Parathyroid adenoma (tissue), 2 donors: ENCODE measurements at regions not wholly inside any gene's neighbourhood (a gene's known extent, or its start where the extent isn't known, plus 50 kb on each side); places are given as distances from the start of the nearest gene placed in this dataset.

Experiments used
- H2AFZ ChIP-seq: fragments of 300-600 bp; sonication (generic); one replicate; pipeline ENCODE4 v1.7.0; 2017; ENCODE audit warnings: antibody characterized with exemption, mild to moderate bottlenecking
- H3K27ac ChIP-seq: fragments of 300-600 bp; sonication (generic); one replicate; pipeline ENCODE4 v1.7.0; 2017
- H3K27me3 ChIP-seq: fragments of 300-600 bp; sonication (generic); one replicate; pipeline ENCODE4 v1.7.0; 2017; ENCODE audit warnings: low read length; ENCODE audit not compliant: control insufficient read depth, insufficient read depth
- H3K36me3 ChIP-seq: fragments of 300-600 bp; sonication (generic); one replicate; pipeline ENCODE4 v1.7.0; 2017; ENCODE audit warnings: low read length; ENCODE audit not compliant: control insufficient read depth, insufficient read depth
- H3K4me1 ChIP-seq: fragments of 300-600 bp; sonication (generic); one replicate; pipeline ENCODE4 v1.7.0; 2017; ENCODE audit warnings: control low read depth
- H3K4me2 ChIP-seq: fragments of 300-600 bp; sonication (generic); one replicate; pipeline ENCODE4 v1.7.0; 2017; ENCODE audit warnings: low read length
- H3K4me3 ChIP-seq: fragments of 300-600 bp; sonication (generic); one replicate; pipeline ENCODE4 v1.7.0; 2017; ENCODE audit warnings: low read depth, low read length
- H3K79me2 ChIP-seq: fragments of 300-600 bp; sonication (generic); one replicate; pipeline ENCODE4 v1.7.0; 2017; ENCODE audit warnings: control low read depth
- H3K9ac ChIP-seq: fragments of 300-600 bp; sonication (generic); one replicate; pipeline ENCODE4 v1.7.0; 2017; ENCODE audit warnings: mild to moderate bottlenecking
- H3K9me3 ChIP-seq: fragments of 300-600 bp; sonication (generic); one replicate; pipeline ENCODE4 v1.7.0; 2017; ENCODE audit warnings: low read length; ENCODE audit not compliant: control insufficient read depth
- TF ChIP-seq, protein P1 (sequence below): fragments of 300-600 bp; sonication (generic); IDR thresholded peaks from one replicate; pipeline ENCODE4 v1.7.0; 2017; ENCODE audit warnings: antibody characterized with exemption, mild to moderate bottlenecking
- donor health status: primary hyperparathyroidism.

- no peak overlapping the region for H3K4me3 ChIP-seq
- H3K36me3 ChIP-seq = no peaks in the 10 kb centered on the region
- no peaks in the 10 kb centered on the region for H3K27me3 ChIP-seq
- no peak overlapping the region for H3K9ac ChIP-seq
- H3K4me2 ChIP-seq = no peak overlapping the region
- H3K27ac ChIP-seq = no peak overlapping the region
- H3K79me2 ChIP-seq = no peaks in the 10 kb centered on the region
- H3K4me1 ChIP-seq = no peaks in the 10 kb centered on the region
- no peak overlapping the region for H2AFZ ChIP-seq
- TF ChIP-seq, protein P1, sequence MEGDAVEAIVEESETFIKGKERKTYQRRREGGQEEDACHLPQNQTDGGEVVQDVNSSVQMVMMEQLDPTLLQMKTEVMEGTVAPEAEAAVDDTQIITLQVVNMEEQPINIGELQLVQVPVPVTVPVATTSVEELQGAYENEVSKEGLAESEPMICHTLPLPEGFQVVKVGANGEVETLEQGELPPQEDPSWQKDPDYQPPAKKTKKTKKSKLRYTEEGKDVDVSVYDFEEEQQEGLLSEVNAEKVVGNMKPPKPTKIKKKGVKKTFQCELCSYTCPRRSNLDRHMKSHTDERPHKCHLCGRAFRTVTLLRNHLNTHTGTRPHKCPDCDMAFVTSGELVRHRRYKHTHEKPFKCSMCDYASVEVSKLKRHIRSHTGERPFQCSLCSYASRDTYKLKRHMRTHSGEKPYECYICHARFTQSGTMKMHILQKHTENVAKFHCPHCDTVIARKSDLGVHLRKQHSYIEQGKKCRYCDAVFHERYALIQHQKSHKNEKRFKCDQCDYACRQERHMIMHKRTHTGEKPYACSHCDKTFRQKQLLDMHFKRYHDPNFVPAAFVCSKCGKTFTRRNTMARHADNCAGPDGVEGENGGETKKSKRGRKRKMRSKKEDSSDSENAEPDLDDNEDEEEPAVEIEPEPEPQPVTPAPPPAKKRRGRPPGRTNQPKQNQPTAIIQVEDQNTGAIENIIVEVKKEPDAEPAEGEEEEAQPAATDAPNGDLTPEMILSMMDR = no peak
- no peaks in the 10 kb centered on the region for H3K9me3 ChIP-seq
These were observed 156.5 kb upstream of the CHST15 start for GRCh38 chr10:124249812-124250432.

DNA sequence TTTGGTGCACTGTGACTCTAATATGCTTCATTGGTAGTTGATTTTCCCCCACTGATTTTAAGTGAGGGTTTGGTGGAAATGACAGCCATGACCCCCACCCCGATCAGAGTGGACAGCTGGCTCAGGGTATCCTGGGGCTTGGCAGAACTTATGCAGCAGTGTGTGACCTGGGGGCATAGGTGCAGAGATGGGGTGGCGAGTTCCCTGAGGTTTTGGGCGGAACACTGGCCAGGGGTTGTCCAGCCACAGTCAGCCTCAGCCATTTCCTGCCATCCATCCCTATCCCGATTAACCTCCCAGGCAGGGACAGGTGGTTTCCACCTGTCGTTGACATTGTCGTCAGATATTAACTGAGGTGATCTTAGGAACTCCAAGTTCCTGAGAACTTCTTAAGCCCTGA lies 155.8 kb upstream of the CHST15 start:
- Histone ChIP-seq H3K4me1 (no peaks in the 10 kb centered on the region), H3K27me3 (no peaks in the 10 kb centered on the region), H3K4me2 (no peak overlapping the region), H3K9me3 (no peaks in the 10 kb centered on the region), H3K27ac (no peak overlapping the region), H3K4me3 (no peak overlapping the region), H3K79me2 (no peaks in the 10 kb centered on the region), H3K9ac (no peak overlapping the region), H2AFZ (no peak overlapping the region), H3K36me3 (no peaks in the 10 kb centered on the region)
- TF ChIP-seq, protein P1 = no peak

GRCh38 chr10:124248056-124249045 lies 155.0 kb upstream of the CHST15 start:
- H3K9ac ChIP-seq = no peak overlapping the region
- H3K4me3 ChIP-seq = no peak overlapping the region
- H3K27ac ChIP-seq = no peak overlapping the region
- no peaks in the 10 kb centered on the region for H3K9me3 ChIP-seq
- no peaks in the 10 kb centered on the region for H3K79me2 ChIP-seq
- no peaks in the 10 kb centered on the region for H3K36me3 ChIP-seq
- TF ChIP-seq, protein P1 = no peak
- H3K4me2 ChIP-seq = no peak overlapping the region
- no peaks in the 10 kb centered on the region for H3K4me1 ChIP-seq
- H3K27me3 ChIP-seq = no peaks in the 10 kb centered on the region
- no peak overlapping the region for H2AFZ ChIP-seq

DNA sequence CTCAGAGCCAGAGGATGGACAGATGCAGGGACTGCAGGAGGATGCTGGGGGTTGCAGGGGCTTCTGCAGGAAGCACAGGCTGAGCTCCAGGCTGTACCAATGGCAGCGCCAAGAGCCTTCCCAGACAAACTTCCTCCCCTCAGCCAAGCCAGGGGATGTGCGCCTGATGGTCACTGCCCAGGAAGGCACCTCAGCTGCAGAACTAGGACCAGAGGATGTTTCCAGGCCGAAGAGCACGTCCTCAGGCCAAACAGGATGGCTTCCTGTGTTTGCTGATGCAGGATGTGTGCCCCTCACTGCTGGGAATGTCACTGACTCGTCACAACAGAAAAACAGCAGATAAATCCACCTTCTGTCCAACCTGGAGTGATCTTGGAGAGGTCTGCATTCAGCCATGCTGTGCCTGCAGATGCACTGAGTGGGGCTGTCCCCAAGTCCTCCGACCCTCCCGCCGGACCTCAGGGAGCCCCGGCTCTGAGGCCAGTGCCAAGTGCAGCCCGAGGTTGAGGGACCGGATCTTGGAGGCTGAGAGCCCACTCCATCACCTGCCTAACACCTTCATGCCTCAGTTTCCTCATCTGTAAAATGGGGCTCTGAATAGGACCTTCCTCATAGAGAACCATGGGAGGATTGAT lies 152.5 kb upstream of the CHST15 start:
- Histone ChIP-seq H3K27ac (no peak overlapping the region), H3K79me2 (no peaks in the 10 kb centered on the region), H2AFZ (no peak overlapping the region), H3K9me3 (no peaks in the 10 kb centered on the region), H3K27me3 (no peaks in the 10 kb centered on the region), H3K4me2 (no peak overlapping the region), H3K4me3 (no peak overlapping the region), H3K4me1 (no peaks in the 10 kb centered on the region), H3K36me3 (no peaks in the 10 kb centered on the region), H3K9ac (no peak overlapping the region)
- TF ChIP-seq, protein P1 = no peak
